Fibroblast of the aortic adventitia (primary cell): ENCODE measurements at regions not wholly inside any gene's neighbourhood (a gene's known extent, or its start where the extent isn't known, plus 50 kb on each side); places are given as distances from the start of the nearest gene placed in this dataset.
A peak's percentile ranks its signal among the peaks of the same experiment; 100 is the strongest.

Source experiments
- DNase-seq: peaks from one replicate; pipeline ENCODE4 v3.0.0-alpha.2; 2010; ENCODE audit warnings: low read depth
- H3K4me3 ChIP-seq: 2 replicates; pipeline ENCODE4 v1.5.1; 2011; ENCODE audit warnings: low read depth, mild to moderate bottlenecking, control low read depth, low read length, moderate library complexity
- CTCF ChIP-seq: IDR thresholded peaks from 2 replicates; pipeline ENCODE4 v1.5.1; 2011; ENCODE audit warnings: mild to moderate bottlenecking, low read length, control low read depth, inconsistent platforms; ENCODE audit not compliant: insufficient read depth

GRCh38 chr5:54844905-54845566 lies 140.4 kb downstream of the ESM1 start:
- DNase-seq: peak; percentile 84
- H3K4me3 ChIP-seq: no peak overlapping the region
- peak; percentile 44 for TF ChIP-seq CTCF

GRCh38 chr5:54844266-54844665 lies 141.1 kb downstream of the ESM1 start:
- DNase-seq: no peak
- H3K4me3 ChIP-seq: no peak overlapping the region
- no peak for TF ChIP-seq CTCF

GRCh38 chr5:54841481-54841880 lies 143.9 kb downstream of the ESM1 start:
- H3K4me3 ChIP-seq: no peak overlapping the region
- TF ChIP-seq CTCF: no peak
- DNase-seq: no peak

GRCh38 chr5:54838843-54839242 lies 146.6 kb downstream of the ESM1 start:
- H3K4me3 ChIP-seq: no peak overlapping the region
- no peak for DNase-seq
- TF ChIP-seq CTCF: no peak

- no peak for DNase-seq
- H3K4me3 ChIP-seq: no peak overlapping the region
- no peak for TF ChIP-seq CTCF
These were observed 147.4 kb downstream of the ESM1 start for GRCh38 chr5:54837981-54838380.

GRCh38 chr5:54837093-54837492 lies 148.3 kb downstream of the ESM1 start:
- TF ChIP-seq CTCF: no peak
- DNase-seq: peak; percentile 62
- no peak overlapping the region for H3K4me3 ChIP-seq

GRCh38 chr5:54835647-54836046 lies 149.7 kb downstream of the ESM1 start:
- H3K4me3 ChIP-seq: no peak overlapping the region
- peak; percentile 83 for DNase-seq
- TF ChIP-seq CTCF: no peak
